OCI-M2 (cell line): ENCODE measurements at regions not wholly inside any gene's neighbourhood (a gene's known extent, or its start where the extent isn't known, plus 50 kb on each side); places are given as distances from the start of the nearest gene placed in this dataset.
"Not testable (repeated sequence)": the region's sequence is repeated elsewhere in the genome, so short reads cannot be mapped to it uniquely, and the experiment has no call there.

ENCODE experiments used
- DNase-seq: peaks from one replicate; lab custom pipeline; 2025; ENCODE audit not compliant: unreplicated experiment; lab: John Stamatoyannopoulos, UW

DNA sequence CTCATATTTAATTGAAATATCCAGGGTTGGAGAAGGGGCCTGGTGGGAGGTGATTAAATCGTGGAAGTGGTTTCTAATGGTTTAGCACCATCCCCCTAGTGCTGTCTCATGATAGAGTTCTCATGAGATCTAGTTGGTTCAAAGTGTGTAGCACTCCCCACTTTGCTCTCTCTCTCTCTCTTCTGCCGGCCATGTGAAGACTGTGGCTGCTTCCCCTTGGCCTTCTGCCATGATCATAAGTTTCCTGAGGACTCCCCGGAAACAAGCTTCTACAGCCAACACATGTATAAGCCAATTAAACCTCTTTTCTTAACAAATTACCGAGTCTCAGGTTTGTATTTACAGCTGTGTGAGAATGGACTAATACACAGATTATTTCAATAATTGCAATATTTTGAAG, 305.8 kb upstream of the KCND2 start:
- DNase-seq = no peak

DNA sequence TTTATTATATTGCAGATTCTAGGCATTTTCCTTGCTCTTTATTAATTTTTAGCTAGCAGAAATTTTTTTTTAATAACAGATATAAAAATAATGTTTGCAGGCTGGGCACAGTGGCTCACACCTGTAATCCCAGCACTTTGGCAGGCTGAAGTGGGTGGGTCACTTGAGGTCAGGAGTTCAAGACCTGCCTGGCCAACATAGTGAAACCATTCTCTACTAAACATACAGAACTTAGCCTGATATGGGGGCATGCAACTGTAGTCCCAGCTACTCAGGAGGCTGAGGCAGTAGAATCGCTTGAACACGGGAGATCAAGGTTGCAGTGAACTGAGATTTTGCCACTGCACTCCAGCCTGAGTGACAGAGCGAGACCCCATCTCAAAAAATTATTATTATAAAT, 304.6 kb upstream of the KCND2 start:
- DNase-seq = not testable (repeated sequence)

DNA sequence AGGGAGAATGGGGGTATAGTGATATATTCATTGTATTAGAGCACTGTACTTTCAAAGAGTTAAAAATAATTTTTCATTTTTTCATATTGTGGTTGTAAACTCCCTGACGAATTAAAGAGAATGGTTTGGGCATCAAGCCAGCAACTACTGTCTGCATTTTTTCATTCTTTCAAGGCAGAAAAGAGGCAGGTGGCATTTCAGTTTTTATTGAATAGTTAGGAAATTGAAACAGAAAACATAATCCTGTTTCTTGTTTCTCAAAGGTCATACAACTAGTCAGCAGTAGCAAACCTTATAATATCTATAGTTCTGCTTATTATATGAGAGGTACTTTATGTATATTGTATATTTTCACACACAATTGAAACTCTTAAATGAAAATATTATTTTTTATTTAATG, 303.9 kb upstream of the KCND2 start:
- DNase-seq = no peak

DNA sequence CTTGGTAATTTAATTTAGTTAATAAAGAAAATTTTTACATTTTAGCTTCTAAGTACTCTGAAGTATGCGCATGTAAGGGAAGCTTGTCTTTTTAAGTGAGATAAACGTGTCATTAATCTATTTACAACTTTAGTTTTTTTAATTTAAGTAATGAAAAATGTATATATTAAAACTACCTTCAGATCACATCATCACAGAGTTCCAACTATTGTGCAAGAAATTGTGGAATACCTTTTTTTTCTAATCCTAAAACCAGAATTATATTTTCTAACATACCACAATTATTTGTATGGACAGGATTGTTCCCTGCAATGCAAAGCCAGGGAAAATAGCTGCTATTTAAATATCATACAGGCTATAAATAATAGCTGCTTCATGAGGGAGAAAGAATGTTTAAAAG, 303.2 kb upstream of the KCND2 start:
- DNase-seq = no peak

DNA sequence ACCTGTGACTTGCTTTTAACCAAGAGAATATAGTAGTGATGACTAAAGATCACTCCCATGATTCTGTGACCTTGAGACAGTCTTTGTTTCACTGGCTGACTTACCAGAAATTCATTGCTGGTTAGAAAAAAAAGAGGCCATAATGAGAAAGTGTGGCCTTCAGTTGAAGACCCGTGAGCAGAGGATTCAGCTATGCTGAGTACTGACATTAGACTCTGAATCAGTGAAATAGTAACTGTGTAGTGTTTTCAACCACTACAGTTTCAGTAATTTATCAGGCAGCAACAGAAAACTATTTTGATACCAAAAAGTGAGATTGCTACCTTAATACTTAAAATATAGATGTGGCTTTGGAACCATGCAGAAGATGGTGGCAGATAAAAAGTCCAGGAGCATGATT, 298.0 kb upstream of the KCND2 start:
- no peak for DNase-seq

DNA sequence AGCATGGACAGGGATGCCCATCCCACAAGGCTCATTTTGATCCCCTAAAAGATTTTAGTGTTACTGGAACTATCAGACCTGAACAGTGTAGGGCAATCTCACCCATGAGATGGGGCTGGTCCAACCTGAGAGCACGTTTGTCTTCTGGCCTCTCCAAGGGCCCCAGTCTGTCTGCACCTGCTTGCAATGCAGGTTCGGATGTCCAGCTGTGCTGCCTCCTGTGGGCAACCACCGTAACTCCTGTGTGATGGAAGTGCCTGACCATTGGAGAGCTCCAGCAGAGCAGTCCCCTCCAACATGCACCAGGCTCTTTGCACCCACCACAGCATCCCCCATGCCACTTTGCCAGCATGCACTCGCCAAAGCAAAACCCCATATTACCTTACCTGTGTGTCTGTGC, 290.1 kb upstream of the KCND2 start:
- DNase-seq = no peak

DNA sequence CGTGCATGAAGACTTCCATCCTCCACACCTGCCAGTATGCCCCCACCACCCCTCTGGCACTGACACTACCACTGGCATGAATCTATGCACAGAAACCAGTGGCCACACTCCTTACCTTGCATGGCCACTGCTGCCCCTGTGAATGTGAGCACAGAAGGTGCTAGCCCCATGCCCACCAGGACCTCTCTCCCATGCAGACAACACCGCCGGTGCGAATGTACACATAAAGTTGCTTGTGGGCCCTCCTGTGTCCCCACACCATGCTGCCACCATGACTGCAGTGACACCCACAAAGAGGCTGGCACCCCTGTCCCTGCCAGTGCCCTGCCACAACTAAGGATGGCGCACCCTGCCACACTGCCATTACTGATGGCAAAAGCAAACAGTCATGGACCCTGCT, 289.5 kb upstream of the KCND2 start:
- DNase-seq = no peak

DNA sequence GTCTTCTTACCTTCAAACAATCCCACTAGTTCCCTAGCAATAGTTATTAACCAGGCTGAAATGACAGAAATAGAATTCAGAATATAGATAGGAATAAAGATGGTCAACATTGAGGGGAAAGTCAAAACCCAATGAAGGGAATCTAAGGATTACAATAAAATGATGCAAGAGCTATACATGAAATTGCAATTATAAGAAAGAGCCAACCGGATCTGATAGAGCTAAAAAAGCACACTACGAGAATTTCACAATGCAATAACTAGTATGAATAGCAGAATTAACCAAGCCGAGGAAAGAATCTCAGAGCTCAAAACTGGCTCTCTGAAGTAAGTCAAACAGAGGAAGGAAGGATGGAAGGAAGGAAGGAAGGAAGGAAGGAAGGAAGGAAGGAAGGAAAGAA, 288.7 kb upstream of the KCND2 start:
- no peak for DNase-seq

DNA sequence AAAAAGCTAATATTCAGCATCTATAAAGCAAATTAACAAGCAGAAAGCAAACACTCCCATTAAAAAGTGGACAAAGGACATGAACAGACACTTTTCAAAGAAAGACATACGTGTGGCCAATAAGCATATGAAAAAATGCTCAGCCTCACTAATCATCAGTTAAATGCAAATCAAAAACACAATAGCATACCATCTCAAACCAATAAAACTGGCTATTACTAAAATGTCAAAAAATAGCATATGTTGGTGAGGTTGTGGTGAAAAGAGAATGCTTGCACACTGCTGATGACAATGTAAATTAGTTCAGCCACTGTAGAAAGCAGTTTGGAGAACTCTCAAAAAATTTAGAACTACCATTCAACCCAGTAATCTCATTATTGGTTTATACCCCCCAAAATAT, 284.6 kb upstream of the KCND2 start:
- no peak for DNase-seq

DNA sequence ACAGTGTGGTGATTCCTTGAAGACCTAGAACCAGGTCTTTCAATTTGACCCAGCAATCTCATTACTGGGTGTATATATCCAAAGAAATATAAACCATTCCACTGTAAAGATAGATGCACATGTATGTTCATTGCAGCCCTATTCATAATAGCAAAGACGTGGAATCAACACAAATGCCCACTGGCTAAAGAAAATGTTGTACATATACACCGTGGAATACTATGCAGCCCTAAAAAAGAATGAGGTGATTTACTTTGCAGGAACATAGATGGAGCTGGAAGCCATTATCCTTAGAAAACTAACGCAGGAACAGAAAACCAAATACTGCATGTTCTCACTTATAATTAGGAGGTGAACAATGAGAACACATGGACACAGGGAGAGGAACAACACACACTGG, 278.0 kb upstream of the KCND2 start:
- no peak for DNase-seq

DNA sequence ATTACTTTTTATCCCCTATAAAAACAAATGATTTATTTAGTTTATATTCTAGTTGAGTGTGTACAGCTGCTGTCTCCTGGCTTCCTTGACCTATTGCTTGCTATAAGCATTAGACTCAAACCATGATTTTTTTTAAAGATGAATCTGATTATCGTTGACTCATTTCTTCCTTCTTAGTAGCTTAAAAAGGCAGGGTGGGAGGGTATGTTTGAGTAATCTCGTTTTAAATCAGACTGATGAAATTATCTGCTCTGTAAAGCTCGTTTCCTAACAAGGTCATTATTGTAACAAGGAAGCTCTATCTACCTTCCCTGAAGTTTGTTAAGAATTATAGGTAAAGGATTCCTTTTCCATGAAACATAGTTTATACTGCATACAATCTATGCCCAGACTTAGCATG, 276.3 kb upstream of the KCND2 start:
- no peak for DNase-seq

DNA sequence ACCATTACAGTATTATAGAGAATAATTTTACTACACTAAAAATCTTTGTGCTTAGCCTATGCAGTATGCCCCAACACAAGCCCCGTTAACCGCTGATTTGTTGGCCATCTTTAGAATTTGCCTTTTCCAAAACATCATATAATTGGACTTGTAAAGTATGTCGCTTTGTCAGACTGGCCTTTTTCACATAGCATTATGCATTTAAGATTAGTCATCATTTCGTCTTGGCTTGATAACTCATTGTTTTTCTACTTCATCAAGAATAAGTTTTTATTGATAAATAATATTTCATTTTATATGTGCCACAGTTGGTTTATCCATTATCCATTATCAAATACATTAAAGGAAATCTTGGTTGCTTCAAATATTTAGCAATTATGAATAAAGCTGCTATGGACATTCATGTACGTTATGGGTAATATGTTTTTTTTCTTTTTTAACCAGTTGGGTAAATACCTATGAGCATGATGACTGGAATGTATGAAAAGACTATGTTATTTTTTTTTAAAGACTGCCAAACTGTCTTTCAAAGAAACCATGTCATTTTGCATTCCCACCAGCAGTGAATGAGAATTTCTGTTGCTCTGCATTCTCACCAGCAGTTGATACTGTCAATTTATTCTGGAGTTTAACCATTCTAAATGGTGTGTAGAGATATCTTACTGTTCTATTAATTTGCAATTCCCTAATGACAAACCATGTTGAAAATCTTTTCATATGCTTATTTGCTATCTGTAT, 273.1 kb upstream of the KCND2 start:
- no peak for DNase-seq

DNA sequence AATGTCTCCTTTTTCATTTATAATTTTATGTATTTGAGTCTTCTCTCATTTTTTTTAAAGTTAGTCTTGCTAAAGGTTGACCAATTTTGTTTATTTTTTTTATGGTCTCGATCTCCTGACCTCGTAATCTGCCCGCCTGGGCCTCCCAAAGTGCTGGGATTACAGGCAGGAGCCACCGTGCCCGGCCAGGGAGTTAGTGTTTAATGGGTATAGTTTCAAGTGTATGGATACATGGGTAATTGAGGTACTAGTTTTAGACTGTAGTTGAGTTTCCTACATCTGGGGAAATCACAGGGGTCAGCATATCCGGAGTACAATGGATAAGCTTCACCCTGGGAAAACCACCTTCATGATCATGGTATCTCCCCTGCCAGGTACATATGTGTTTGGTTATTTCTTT, 267.3 kb upstream of the KCND2 start:
- no peak for DNase-seq

DNA sequence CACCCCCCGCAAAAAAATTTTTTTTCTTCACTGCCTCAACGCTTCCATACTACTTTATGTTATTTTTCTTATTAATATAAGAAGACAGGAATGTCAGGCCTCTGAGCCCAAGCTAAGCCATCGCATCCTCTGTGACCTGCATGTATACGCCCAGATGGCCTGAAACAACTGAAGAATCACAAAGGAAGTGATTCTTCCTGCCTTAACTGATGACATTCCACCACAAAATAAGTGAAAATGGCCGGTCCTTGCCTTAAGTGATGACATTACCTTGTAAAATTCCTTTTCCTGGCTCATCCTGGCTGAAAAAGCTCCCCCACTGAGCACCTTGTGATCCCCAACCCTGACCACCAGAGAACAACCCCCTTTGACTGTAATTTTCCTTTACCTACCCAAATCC, 258.7 kb upstream of the KCND2 start:
- DNase-seq = not testable (repeated sequence)

DNA sequence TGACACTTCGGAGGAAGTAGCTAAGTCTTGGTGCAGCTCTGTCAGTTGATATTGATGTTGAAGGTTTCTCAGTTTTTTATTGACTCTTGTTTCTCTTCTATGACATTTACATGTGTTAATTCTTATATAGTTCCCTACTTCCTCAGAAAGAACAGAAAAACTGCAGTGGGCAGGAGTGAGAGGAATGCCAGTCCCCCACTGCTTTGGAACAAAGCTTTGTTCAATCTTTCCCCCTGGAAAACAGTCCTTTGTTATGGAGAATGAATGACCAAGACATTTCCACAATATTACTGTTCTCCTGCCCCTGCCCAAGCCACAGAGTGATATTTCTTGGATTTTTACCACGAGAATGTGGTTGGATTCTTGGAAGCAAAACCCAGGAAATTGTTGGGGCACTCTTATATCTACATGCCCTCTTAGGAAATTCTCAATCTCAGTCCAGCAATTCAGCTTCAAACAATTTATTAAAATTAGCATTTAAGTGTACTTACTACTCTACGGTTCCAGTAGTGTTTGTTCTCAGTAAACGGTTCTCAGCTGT, 258.0 kb upstream of the KCND2 start:
- no peak for DNase-seq

DNA sequence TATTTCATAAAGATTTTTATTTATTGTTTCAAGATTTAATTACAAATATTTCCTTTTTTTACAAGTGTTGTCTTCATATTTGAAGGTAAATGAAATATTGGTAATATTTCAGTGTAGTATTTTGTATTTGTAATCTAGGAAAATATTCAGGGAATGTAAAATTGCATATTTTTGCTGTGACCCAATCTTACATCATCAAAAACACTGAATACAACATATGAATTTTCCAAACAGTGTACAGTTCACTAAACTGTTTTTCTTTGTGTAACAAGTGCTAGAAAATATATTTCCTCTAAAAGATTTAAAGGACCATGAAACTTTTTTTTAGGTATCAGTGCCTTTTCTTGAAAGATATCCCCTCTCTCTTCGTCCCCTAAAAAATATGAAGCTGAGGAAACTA, 251.9 kb upstream of the KCND2 start:
- DNase-seq = no peak

DNA sequence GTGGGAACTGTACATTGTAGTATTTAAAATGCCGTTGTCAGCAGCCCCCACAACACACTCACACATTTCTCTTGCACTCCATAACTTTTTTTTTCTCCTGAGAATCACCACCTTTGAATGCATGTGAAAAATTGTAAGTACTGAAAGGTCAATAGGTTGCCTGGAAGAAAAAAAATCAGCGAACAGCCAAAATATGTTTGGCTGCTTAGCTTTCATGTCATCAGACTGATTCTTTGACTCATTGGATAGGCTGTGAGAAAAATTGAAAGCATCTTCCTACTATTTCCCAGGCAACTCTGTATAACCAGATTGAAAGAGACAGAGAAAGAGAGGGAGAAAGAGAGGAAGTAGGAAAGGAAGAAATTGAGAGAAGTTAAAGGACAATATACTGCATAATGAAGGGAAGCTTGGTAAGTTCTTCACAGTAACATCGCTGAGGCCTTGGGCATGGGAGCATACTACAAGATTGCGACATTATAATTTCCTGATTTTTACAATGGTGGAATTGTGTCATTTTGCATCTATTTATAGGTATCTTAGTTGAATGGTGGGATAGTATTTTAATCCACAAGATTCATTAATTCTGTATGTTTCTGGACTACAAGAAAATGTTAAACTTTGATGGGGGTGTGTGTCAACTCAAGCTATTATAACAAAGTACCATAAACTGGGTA, 249.3 kb upstream of the KCND2 start:
- DNase-seq = no peak

DNA sequence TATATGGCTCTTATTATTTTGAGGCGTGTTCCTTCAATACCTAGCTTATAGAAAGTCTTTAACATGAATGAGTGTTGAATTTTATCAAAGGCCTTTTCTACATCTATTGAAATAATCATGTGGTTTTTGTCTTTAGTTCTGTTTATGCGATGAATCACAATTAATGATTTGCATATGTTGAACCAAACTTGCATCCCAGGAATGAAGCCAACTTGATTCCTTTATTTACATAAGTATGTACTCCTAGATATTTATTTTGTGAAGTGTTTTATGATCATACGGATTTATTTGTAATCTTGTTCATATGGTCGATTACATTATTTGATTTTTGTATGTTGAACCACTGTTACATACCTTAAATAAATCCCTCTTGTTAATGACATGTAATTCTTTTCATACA, 244.3 kb upstream of the KCND2 start:
- DNase-seq = no peak

DNA sequence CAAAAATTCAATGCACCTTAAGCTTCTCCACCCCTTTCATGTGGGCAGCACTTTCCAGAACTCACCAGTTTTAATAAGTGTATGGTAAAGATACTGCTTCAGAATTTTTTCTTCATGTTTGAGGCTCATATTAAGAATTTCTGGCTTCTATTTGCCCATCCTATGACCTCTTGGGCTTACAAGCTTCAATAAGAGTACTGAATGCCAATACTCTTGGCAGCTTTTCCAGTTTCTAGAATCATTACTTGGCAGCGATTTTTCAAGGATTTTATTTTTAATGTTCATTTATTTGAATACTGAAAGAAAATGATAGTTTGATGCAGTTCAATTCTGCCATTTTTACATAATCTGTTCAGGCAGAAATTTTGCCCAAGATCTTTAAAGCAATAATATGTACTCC, 242.1 kb upstream of the KCND2 start:
- no peak for DNase-seq

DNA sequence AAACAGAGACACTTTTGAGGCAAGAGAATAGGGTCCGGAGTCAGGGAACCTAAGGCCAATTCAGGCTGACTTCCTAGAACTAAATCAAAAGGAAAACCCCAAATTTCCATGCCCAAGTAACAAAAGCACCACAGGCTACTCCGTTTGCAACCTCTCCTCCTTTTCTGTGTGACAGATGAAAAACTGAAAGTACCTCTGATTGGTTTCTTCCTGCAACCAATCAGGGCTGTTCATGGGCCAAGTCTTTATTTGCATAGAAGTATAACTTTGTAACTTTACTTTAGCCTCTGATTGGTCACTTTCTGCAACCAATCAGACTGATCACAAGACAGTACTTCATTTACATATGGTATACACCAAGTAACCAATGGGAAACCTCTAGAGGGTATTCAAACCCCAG, 239.9 kb upstream of the KCND2 start:
- DNase-seq = no peak

DNA sequence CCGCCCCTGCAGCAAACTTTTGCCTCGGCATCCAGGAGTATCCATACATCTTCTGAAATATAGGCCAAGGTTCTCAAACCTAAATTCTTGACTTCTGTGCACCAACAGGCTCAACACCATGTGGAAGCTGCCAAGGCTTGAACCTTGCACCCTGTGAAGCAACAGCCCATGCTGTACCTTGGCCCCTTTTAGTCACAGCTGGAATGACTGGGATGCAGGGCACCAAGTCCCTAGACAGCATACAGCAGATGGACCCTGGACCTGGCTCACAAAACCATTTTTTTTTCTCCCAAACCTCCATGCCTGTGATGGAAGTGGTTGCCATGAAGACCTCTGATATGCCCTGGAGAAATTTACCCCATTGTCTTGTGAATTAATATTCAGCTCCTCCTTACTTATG, 233.8 kb upstream of the KCND2 start:
- no peak for DNase-seq

DNA sequence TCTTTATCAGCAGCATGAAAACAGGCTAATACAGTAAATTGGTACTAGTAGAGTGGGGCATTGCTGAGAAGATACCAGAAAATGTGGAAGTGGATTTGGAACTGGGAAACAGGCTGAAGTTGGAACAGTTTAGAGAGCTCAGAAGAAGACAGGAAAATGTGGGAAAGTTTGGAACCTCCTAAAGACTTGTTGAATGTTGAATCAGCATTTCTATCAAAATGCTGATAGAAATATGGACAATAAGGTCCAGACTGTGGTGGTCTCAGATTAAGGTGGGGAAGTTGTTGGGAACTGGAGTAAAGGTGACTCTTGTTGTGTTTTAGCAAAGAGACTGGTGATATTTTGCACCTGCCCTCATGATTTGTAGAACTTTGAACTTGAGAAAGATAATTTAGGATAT, 231.2 kb upstream of the KCND2 start:
- DNase-seq = no peak

DNA sequence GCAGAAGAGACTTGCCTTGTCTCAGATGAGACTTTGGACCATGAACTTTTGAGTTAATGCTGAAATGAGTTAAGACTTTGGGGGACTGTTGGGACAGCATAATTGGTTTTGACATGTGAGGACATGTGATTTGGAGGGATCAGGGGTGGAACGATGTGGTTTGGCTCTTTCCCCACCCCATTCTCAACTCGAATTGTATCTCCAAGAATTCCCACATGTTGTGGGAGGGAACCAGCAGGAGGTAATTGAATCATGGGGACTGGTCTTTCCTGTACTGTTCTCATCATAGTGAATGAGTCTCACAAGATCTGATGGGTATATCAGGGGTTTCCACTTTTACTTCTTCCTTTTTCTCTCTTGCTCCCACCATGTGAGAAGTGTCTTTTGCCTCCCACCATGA, 229.7 kb upstream of the KCND2 start:
- no peak for DNase-seq
